HEK293 (cell line): ENCODE measurements at regions not wholly inside any gene's neighbourhood (a gene's known extent, or its start where the extent isn't known, plus 50 kb on each side); places are given as distances from the start of the nearest gene placed in this dataset.

Experiments
- CTCF ChIA-PET: fragments of 350-600 bp; formaldehyde crosslinking; extraction: SDS; loops from one replicate; lab custom pipeline; 2021; ENCODE audit warnings: antibody characterized with exemption; lab: Yijun Ruan, JAX
- POLR2A ChIA-PET: fragments of 300-600 bp; formaldehyde crosslinking; extraction: SDS; loops from one replicate; lab custom pipeline; 2020; ENCODE audit warnings: antibody characterized with exemption, inconsistent platforms; lab: Yijun Ruan, JAX
- H3K27ac ChIP-seq: fragments of 200-500 bp; sonication (Bioruptor generic); 2 replicates; pipeline ENCODE4 v1.5.1; 2014; ENCODE audit warnings: low read depth, low read length, control low read depth, inconsistent platforms; ENCODE audit errors: extremely low read depth
- H3K36me3 ChIP-seq, 2 experiments: fragments of 200-500 bp in 1 of 2; sonication (Bioruptor generic) in 1 of 2; 1 replicate in 1 of 2; 2 replicates in 1 of 2; pipeline ENCODE4 v1.5.1; 2014 to 2017; ENCODE audit warnings: inconsistent platforms in 2 of 2, low read length in 2 of 2; ENCODE audit not compliant: control insufficient read depth in 2 of 2, insufficient read depth in 1 of 2
- H3K4me1 ChIP-seq: fragments of 200-500 bp; sonication (Bioruptor generic); 2 replicates; pipeline ENCODE4 v1.5.1; 2014; ENCODE audit warnings: mild to moderate bottlenecking, low read length, inconsistent platforms; ENCODE audit not compliant: control insufficient read depth, insufficient read depth
- H3K4me3 ChIP-seq: 2 replicates; pipeline ENCODE4 v1.5.1; 2011; ENCODE audit warnings: low read depth, mild to moderate bottlenecking, control low read depth, low read length, moderate library complexity
- H3K9me3 ChIP-seq: fragments of 200-500 bp; sonication (Bioruptor generic); 2 replicates; pipeline ENCODE4 v1.5.1; 2014; ENCODE audit warnings: low read depth, low read length, inconsistent platforms; ENCODE audit not compliant: control insufficient read depth, insufficient read depth
- FEZF1 ChIP-seq: fragments of 450-650 bp; formaldehyde crosslinking; IDR thresholded peaks from 2 replicates; pipeline ENCODE4 v1.5.1; 2016; ENCODE audit warnings: missing biosample characterization, missing genetic modification characterization
- INSM2 ChIP-seq: fragments of 450-650 bp; formaldehyde crosslinking; IDR thresholded peaks from 2 replicates; pipeline ENCODE4 v1.5.1; 2016; ENCODE audit warnings: missing biosample characterization, missing genetic modification characterization
- KLF1 ChIP-seq: fragments of 450-650 bp; formaldehyde crosslinking; IDR thresholded peaks from 2 replicates; pipeline ENCODE4 v1.5.1; 2016; ENCODE audit warnings: missing biosample characterization, missing genetic modification characterization
- KLF8 ChIP-seq: fragments of 450-650 bp; formaldehyde crosslinking; IDR thresholded peaks from 2 replicates; pipeline ENCODE4 v1.5.1; 2016; ENCODE audit warnings: missing biosample characterization, missing genetic modification characterization
- MYNN ChIP-seq: fragments of 450-650 bp; formaldehyde crosslinking; IDR thresholded peaks from 2 replicates; pipeline ENCODE4 v1.5.1; 2016; ENCODE audit warnings: missing biosample characterization, missing genetic modification characterization, borderline replicate concordance
- ZEB2 ChIP-seq: fragments of 450-650 bp; formaldehyde crosslinking; IDR thresholded peaks from 2 replicates; pipeline ENCODE4 v1.5.1; 2016; ENCODE audit warnings: missing biosample characterization, missing genetic modification characterization
- ZFP37 ChIP-seq: fragments of 450-650 bp; formaldehyde crosslinking; IDR thresholded peaks from 2 replicates; pipeline ENCODE4 v1.5.1; 2016; ENCODE audit warnings: missing biosample characterization, missing genetic modification characterization
- ZNF146 ChIP-seq: fragments of 450-650 bp; formaldehyde crosslinking; IDR thresholded peaks from 2 replicates; pipeline ENCODE4 v1.5.1; 2016; ENCODE audit warnings: missing biosample characterization, missing genetic modification characterization
- ZNF155 ChIP-seq: fragments of 450-650 bp; formaldehyde crosslinking; IDR thresholded peaks from 2 replicates; pipeline ENCODE4 v1.5.1; 2016; ENCODE audit warnings: missing biosample characterization, missing genetic modification characterization
- ZNF174 ChIP-seq: fragments of 450-650 bp; formaldehyde crosslinking; IDR thresholded peaks from 2 replicates; pipeline ENCODE4 v1.5.0; 2017; ENCODE audit warnings: missing biosample characterization, mild to moderate bottlenecking, missing genetic modification characterization
- ZNF214 ChIP-seq: fragments of 450-650 bp; formaldehyde crosslinking; IDR thresholded peaks from 2 replicates; pipeline ENCODE4 v1.5.1; 2017; ENCODE audit warnings: missing biosample characterization, mild to moderate bottlenecking, missing genetic modification characterization, borderline replicate concordance
- ZNF292 ChIP-seq: fragments of 450-650 bp; formaldehyde crosslinking; IDR thresholded peaks from 2 replicates; pipeline ENCODE4 v1.5.1; 2016; ENCODE audit warnings: low read depth, missing biosample characterization, missing genetic modification characterization, borderline replicate concordance
- ZNF311 ChIP-seq: fragments of 450-650 bp; formaldehyde crosslinking; IDR thresholded peaks from 2 replicates; pipeline ENCODE4 v1.5.1; 2017; ENCODE audit warnings: missing biosample characterization, missing genetic modification characterization, borderline replicate concordance
- ZNF416 ChIP-seq: fragments of 450-650 bp; formaldehyde crosslinking; IDR thresholded peaks from 2 replicates; pipeline ENCODE4 v1.5.1; 2016; ENCODE audit warnings: missing biosample characterization, missing genetic modification characterization
- ZNF521 ChIP-seq: fragments of 450-650 bp; formaldehyde crosslinking; IDR thresholded peaks from 2 replicates; pipeline ENCODE4 v1.5.1; 2017; ENCODE audit warnings: missing biosample characterization, mild to moderate bottlenecking, missing genetic modification characterization
- ZNF596 ChIP-seq: fragments of 450-650 bp; IDR thresholded peaks from 2 replicates; pipeline ENCODE4 v1.5.0; 2018; ENCODE audit warnings: missing biosample characterization, mild to moderate bottlenecking, missing genetic modification characterization, moderate library complexity
- ZNF624 ChIP-seq: fragments of 450-650 bp; formaldehyde crosslinking; IDR thresholded peaks from 2 replicates; pipeline ENCODE4 v1.5.1; 2017; ENCODE audit warnings: missing biosample characterization, missing genetic modification characterization
- ZNF629 ChIP-seq: fragments of 450-650 bp; formaldehyde crosslinking; IDR thresholded peaks from 2 replicates; pipeline ENCODE4 v1.5.1; 2017; ENCODE audit warnings: missing biosample characterization, missing genetic modification characterization
- ZNF701 ChIP-seq: fragments of 450-650 bp; formaldehyde crosslinking; IDR thresholded peaks from 2 replicates; pipeline ENCODE4 v1.5.1; 2016; ENCODE audit warnings: missing biosample characterization, missing genetic modification characterization
- ZNF707 ChIP-seq: fragments of 450-650 bp; formaldehyde crosslinking; IDR thresholded peaks from 2 replicates; pipeline ENCODE4 v1.5.1; 2016; ENCODE audit warnings: missing biosample characterization, missing genetic modification characterization
- ZNF777 ChIP-seq: fragments of 450-650 bp; formaldehyde crosslinking; IDR thresholded peaks from 2 replicates; pipeline ENCODE4 v1.5.1; 2017; ENCODE audit warnings: missing biosample characterization, missing genetic modification characterization, borderline replicate concordance
- TF ChIP-seq, protein P1 (sequence below): fragments of 450-650 bp; formaldehyde crosslinking; IDR thresholded peaks from 2 replicates; pipeline ENCODE4 v1.5.1; 2016; ENCODE audit warnings: missing biosample characterization, missing genetic modification characterization, borderline replicate concordance
- TF ChIP-seq, protein P2 (sequence below): fragments of 450-650 bp; IDR thresholded peaks from 2 replicates; pipeline ENCODE4 v1.5.1; 2018; ENCODE audit warnings: missing biosample characterization, mild to moderate bottlenecking, missing genetic modification characterization
- TF ChIP-seq, protein P3 (sequence below): fragments of 450-650 bp; formaldehyde crosslinking; IDR thresholded peaks from 2 replicates; pipeline ENCODE4 v1.5.1; 2017; ENCODE audit warnings: missing biosample characterization, missing genetic modification characterization
- TF ChIP-seq, protein P4 (sequence below): fragments of 450-650 bp; formaldehyde crosslinking; IDR thresholded peaks from 2 replicates; pipeline ENCODE4 v1.5.1; 2016; ENCODE audit warnings: missing biosample characterization, missing genetic modification characterization

DNA sequence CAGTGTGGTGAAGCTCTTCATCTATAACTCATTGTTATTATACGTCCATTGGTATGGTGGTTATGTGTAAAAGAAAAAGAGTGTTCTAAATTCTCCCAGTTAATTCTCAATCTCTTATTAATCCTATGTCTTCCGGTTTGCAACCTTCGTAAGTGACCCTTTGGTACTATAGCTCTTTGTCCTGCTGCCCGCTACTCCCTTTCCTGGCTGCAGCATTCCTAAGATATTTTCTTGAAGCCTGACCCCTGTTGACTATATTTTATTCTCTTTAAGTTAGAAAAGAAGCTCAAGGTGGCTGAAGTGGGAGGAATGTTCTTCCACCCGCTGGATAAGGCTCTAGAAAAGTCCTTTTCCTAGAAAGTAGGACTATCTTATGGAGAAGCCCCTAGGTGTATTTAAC is 684.8 kb downstream of the SOCS6 start:
- no peak for TF ChIP-seq ZNF521
- no peak for TF ChIP-seq ZNF311 (tag by site-specific recombination)
- TF ChIP-seq ZNF214 (tag by site-specific recombination), result no peak
- TF ChIP-seq ZNF416 (tag by site-specific recombination), result no peak
- TF ChIP-seq MYNN (tag by site-specific recombination), result no peak
- no peak for TF ChIP-seq ZNF292
- no peak for TF ChIP-seq ZEB2 (tag by site-specific recombination)
- TF ChIP-seq, protein P1, sequence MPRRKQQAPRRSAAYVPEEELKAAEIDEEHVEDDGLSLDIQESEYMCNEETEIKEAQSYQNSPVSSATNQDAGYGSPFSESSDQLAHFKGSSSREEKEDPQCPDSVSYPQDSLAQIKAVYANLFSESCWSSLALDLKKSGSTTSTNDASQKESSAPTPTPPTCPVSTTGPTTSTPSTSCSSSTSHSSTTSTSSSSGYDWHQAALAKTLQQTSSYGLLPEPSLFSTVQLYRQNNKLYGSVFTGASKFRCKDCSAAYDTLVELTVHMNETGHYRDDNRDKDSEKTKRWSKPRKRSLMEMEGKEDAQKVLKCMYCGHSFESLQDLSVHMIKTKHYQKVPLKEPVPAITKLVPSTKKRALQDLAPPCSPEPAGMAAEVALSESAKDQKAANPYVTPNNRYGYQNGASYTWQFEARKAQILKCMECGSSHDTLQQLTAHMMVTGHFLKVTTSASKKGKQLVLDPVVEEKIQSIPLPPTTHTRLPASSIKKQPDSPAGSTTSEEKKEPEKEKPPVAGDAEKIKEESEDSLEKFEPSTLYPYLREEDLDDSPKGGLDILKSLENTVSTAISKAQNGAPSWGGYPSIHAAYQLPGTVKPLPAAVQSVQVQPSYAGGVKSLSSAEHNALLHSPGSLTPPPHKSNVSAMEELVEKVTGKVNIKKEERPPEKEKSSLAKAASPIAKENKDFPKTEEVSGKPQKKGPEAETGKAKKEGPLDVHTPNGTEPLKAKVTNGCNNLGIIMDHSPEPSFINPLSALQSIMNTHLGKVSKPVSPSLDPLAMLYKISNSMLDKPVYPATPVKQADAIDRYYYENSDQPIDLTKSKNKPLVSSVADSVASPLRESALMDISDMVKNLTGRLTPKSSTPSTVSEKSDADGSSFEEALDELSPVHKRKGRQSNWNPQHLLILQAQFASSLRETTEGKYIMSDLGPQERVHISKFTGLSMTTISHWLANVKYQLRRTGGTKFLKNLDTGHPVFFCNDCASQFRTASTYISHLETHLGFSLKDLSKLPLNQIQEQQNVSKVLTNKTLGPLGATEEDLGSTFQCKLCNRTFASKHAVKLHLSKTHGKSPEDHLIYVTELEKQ (tag by site-specific recombination), result no peak
- no peak for TF ChIP-seq ZNF777 (tag by site-specific recombination)
- no peak for TF ChIP-seq ZNF624 (tag by site-specific recombination)
- Histone ChIP-seq H3K4me3 (no peak overlapping the region), H3K27ac (no peak overlapping the region), H3K36me3 (no peaks in the 10 kb centered on the region), H3K4me1 (no peaks in the 10 kb centered on the region), H3K9me3 (no peaks in the 10 kb centered on the region)
- CTCF ChIA-PET, result no interaction called here
- POLR2A ChIA-PET, result no interaction called here

- H3K4me1 ChIP-seq, result no peaks in the 10 kb centered on the region
- CTCF ChIA-PET, result no interaction called here
- TF ChIP-seq, protein P2, sequence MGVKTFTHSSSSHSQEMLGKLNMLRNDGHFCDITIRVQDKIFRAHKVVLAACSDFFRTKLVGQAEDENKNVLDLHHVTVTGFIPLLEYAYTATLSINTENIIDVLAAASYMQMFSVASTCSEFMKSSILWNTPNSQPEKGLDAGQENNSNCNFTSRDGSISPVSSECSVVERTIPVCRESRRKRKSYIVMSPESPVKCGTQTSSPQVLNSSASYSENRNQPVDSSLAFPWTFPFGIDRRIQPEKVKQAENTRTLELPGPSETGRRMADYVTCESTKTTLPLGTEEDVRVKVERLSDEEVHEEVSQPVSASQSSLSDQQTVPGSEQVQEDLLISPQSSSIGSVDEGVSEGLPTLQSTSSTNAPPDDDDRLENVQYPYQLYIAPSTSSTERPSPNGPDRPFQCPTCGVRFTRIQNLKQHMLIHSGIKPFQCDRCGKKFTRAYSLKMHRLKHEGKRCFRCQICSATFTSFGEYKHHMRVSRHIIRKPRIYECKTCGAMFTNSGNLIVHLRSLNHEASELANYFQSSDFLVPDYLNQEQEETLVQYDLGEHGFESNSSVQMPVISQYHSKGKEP (tag by site-specific recombination), result no peak
- TF ChIP-seq, protein P3, sequence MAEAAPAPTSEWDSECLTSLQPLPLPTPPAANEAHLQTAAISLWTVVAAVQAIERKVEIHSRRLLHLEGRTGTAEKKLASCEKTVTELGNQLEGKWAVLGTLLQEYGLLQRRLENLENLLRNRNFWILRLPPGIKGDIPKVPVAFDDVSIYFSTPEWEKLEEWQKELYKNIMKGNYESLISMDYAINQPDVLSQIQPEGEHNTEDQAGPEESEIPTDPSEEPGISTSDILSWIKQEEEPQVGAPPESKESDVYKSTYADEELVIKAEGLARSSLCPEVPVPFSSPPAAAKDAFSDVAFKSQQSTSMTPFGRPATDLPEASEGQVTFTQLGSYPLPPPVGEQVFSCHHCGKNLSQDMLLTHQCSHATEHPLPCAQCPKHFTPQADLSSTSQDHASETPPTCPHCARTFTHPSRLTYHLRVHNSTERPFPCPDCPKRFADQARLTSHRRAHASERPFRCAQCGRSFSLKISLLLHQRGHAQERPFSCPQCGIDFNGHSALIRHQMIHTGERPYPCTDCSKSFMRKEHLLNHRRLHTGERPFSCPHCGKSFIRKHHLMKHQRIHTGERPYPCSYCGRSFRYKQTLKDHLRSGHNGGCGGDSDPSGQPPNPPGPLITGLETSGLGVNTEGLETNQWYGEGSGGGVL, result no peak
- TF ChIP-seq INSM2 (no peak), ZNF155 (no peak), FEZF1 (tag by site-specific recombination) (no peak), ZNF701 (tag by site-specific recombination) (no peak), KLF1 (no peak), ZEB2 (tag by site-specific recombination) (no peak), KLF8 (tag by site-specific recombination) (no peak), ZNF174 (no peak), ZFP37 (tag by site-specific recombination) (no peak), ZNF707 (tag by site-specific recombination) (no peak), ZNF596 (no peak), ZNF146 (tag by site-specific recombination) (no peak), ZNF629 (tag by site-specific recombination) (no peak)
- TF ChIP-seq, protein P4, sequence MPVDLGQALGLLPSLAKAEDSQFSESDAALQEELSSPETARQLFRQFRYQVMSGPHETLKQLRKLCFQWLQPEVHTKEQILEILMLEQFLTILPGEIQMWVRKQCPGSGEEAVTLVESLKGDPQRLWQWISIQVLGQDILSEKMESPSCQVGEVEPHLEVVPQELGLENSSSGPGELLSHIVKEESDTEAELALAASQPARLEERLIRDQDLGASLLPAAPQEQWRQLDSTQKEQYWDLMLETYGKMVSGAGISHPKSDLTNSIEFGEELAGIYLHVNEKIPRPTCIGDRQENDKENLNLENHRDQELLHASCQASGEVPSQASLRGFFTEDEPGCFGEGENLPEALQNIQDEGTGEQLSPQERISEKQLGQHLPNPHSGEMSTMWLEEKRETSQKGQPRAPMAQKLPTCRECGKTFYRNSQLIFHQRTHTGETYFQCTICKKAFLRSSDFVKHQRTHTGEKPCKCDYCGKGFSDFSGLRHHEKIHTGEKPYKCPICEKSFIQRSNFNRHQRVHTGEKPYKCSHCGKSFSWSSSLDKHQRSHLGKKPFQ (tag by site-specific recombination), result no peak
These were observed 677.6 kb downstream of the SOCS6 start for GRCh38 chr18:70966419-70966818.

More at GRCh38 chr18:70966419-70966818, 677.6 kb downstream of the SOCS6 start:
- Histone ChIP-seq H3K4me3 (no peak overlapping the region), H3K9me3 (no peaks in the 10 kb centered on the region), H3K36me3 (no peaks in the 10 kb centered on the region), H3K27ac (no peak overlapping the region)
- POLR2A ChIA-PET, result no interaction called here
